ENCODE measurements at regions not wholly inside any gene's neighbourhood (a gene's known extent, or its start where the extent isn't known, plus 50 kb on each side); places are given as distances from the start of the nearest gene placed in this dataset.

DNA sequence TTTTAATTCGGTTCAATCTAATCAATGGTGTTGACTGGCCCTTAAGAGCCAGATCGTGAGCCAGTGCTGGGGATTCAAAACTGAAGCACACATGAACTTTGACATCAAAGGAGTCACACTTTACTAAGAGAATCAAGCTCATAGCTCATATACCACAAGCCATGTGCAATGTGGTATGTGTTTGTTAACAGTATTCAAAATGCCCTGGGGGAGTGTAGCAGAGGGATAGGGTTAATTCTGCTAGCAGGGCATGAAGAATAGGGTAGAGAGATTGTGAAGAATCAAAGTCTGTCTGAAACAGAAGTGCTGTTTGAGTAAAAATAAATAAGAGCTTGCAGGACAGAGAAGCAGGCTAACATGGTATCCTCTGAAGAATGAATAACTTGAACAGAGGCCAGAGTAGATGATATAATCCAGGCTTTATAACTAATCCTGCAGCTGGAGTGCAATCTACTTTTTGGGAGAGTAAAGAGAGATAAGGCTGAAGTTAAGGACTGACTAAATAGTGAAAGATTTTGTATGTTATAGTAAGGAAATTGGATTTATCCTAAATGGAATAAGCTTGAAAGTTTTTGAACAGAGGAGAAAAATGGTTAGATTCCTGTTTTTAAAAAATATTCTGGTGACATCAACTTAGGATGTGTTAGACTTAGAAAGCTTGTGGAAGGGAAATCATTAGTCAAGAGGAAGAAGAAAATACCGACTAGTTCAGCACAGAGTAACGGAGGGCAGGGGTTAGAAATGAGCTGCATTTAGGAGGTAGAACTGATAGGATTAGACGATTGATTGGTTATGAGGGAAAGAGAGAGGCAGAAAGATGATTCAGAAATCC lies 292.0 kb downstream of the NFKBIZ start:
- no peak for TF ChIP-seq CTCF (IDR thresholded peaks at IDR 0.05; ENCODE audit: insufficient read depth, low read length, missing control alignments)
- DNase-seq (ENCODE audit: low read depth, low spot score) = no peak
- POLR2A ChIA-PET = interaction anchor here (1.0 kb wide), 1 partner anchor 15 kb away, joined by 3 read pairs; no protein-coding TSS in a partner anchor
- H3K4me3 ChIP-seq (ENCODE audit: low read depth, low read length) = no peak overlapping the region
- CTCF ChIA-PET = interaction anchor here (1.0 kb wide), 1 partner anchor 340 kb away, joined by 5 read pairs; no protein-coding TSS in a partner anchor

GRCh38 chr3:102141928-102142239 lies 292.6 kb downstream of the NFKBIZ start:
- ChIA-PET CTCF (interaction anchor here (1.7 kb wide), 1 partner anchor 84 kb away, joined by 4 read pairs; no protein-coding TSS in a partner anchor), POLR2A (interaction anchor here (1.0 kb wide), 1 partner anchor 15 kb away, joined by 3 read pairs; no protein-coding TSS in a partner anchor)
- no peak for TF ChIP-seq CTCF (IDR thresholded peaks at IDR 0.05; ENCODE audit: insufficient read depth, low read length, missing control alignments)
- DNase-seq (ENCODE audit: low read depth, low spot score) = no peak
- H3K4me3 ChIP-seq (ENCODE audit: low read depth, low read length) = no peak overlapping the region

DNA sequence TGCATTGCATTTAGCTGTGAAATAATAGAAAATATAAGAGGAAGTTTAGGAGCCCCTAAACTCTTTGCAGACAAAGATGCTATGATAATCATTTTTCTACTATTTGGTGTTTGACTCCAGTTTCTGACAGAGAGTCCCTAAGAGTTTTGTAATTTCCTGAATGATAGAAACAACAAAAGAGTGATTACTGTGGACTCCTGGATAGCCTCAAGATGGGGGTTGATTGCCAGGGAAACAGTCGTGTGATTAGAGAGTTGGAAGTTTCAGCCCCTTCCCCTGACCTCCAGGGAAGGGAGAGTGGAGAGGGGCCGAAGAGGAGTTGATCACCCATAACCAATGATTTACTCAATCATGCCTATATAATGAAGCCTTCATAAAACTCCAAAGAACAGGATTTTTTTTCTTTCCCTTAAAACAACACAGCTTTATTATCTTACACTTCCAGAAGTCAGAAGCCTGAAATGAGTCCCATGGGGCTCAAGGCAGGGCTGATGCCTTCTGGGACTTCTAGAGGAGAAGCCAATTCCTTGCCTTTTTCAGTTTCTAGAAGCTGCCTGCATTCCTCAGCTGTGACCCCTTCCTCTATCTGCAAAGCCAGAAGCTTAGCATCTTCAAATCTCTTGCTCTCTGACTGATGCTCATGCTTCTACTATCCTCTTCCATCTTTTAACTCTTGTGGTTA lies 292.3 kb upstream of the ZPLD1 start:
- DNase-seq (ENCODE audit: low read depth, low spot score) = no peak
- ChIA-PET POLR2A (interaction anchor here (1.0 kb wide), 1 partner anchor 14 kb away, joined by 3 read pairs; no protein-coding TSS in a partner anchor), CTCF (interaction anchor here (0.8 to 1.7 kb wide), 3 partner anchors 9 to 339 kb away, joined by 3 to 4 read pairs (median 3); no protein-coding TSS in a partner anchor)
- no peak for TF ChIP-seq CTCF (IDR thresholded peaks at IDR 0.05; ENCODE audit: insufficient read depth, low read length, missing control alignments)
- H3K4me3 ChIP-seq (ENCODE audit: low read depth, low read length) = no peak overlapping the region

DNA sequence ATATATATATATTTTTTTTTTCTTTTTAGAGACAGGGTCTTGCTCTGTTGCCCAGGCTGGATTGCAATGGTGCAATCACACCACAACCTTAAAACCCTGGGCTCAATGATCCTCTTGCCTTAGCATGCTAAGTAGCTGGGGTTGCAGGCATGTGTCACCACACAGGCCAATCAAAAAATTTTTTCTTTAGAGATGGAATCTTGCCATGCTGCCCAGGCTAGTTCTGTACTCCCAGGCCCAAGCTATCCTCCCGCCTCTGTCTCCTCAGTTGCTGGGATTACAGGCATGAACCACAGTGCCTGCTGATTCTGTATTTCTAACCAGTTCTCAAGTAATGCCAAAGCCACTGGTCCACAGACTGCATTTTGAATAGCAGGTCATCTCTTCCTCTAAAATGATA lies 291.3 kb upstream of the ZPLD1 start:
- DNase-seq (ENCODE audit: low read depth, low spot score) = no peak
- TF ChIP-seq CTCF (IDR thresholded peaks at IDR 0.05; ENCODE audit: insufficient read depth, low read length, missing control alignments) = no peak
- ChIA-PET CTCF (interaction anchor here (1.5 to 1.7 kb wide), 2 partner anchors 10 to 82 kb away, joined by 3 to 4 read pairs; no protein-coding TSS in a partner anchor), POLR2A (no interaction called here)
- no peak overlapping the region for H3K4me3 ChIP-seq (ENCODE audit: low read depth, low read length)

GRCh38 chr3:102144063-102144462 lies 290.8 kb upstream of the ZPLD1 start:
- CTCF ChIA-PET = interaction anchor here (1.5 kb wide), 1 partner anchor 10 kb away, joined by 3 read pairs; no protein-coding TSS in a partner anchor
- TF ChIP-seq CTCF (IDR thresholded peaks at IDR 0.05; ENCODE audit: insufficient read depth, low read length, missing control alignments) = no peak
- POLR2A ChIA-PET = no interaction called here
- DNase-seq (ENCODE audit: low read depth, low spot score) = no peak
- H3K4me3 ChIP-seq (ENCODE audit: low read depth, low read length) = no peak overlapping the region

All from AG04449 (cell line).